Endothelial cell of umbilical vein (primary cell): ENCODE measurements at regions not wholly inside any gene's neighbourhood (a gene's known extent, or its start where the extent isn't known, plus 50 kb on each side); places are given as distances from the start of the nearest gene placed in this dataset.

ENCODE experiments used
- BruUV-seq: library from RNA; stranded (reverse); fragments of 400-500 nt; replicated peaks from 2 replicates; lab custom pipeline; 2021; lab: Mats Ljungman, UMichigan
- CTCF ChIA-PET: fragments of 300-600, 350-600 bp; sonication (Branson Sonifier 250); formaldehyde crosslinking; loops from one replicate; lab custom pipeline; 2021; ENCODE audit warnings: antibody characterized with exemption, inconsistent platforms; lab: Charles Lee
- POLR2A ChIA-PET: fragments of 300-600, 350-600 bp; sonication (Branson Sonifier 250); formaldehyde crosslinking; loops from one replicate; lab custom pipeline; 2021; ENCODE audit warnings: antibody characterized with exemption, inconsistent platforms; lab: Charles Lee
- DNase-seq: peaks from one replicate; pipeline ENCODE4 v3.0.0-alpha.2; 2011; ENCODE audit warnings: low read depth, low spot score
- FAIRE-seq: peaks from 2 replicates; lab custom pipeline; 2011; peaks lifted over from hg19 to GRCh38; lab: Jason Lieb, UNC
- H2AFZ ChIP-seq: 2 replicates; pipeline ENCODE4 v1.6.0; 2012; ENCODE audit warnings: low read depth, low read length, control low read depth, inconsistent platforms
- H3K27ac ChIP-seq: 2 replicates; pipeline ENCODE4 v1.5.1; 2011; ENCODE audit warnings: low read depth, mild to moderate bottlenecking, control low read depth, low read length, moderate library complexity; ENCODE audit not compliant: insufficient read depth
- H3K27me3 ChIP-seq, 2 experiments: 2 replicates each; pipeline versions ENCODE4 v1.6.0 to v1.6.1; 2011; ENCODE audit warnings: low read length in 2 of 2, mixed read lengths in 1 of 2; ENCODE audit not compliant: control insufficient read depth in 2 of 2, insufficient read depth in 2 of 2
- H3K36me3 ChIP-seq, 2 experiments: 2 replicates in 1 of 2; 3 replicates in 1 of 2; pipeline ENCODE4 v1.5.1; 2011; ENCODE audit warnings: low read length in 2 of 2, mild to moderate bottlenecking in 1 of 2, moderate library complexity in 1 of 2; ENCODE audit not compliant: control insufficient read depth in 2 of 2, insufficient read depth in 2 of 2; ENCODE audit errors: extremely low read depth in 1 of 2
- H3K4me1 ChIP-seq: 3 replicates; pipeline ENCODE4 v1.5.1; 2011; ENCODE audit warnings: mild to moderate bottlenecking, low read length; ENCODE audit not compliant: control insufficient read depth, insufficient read depth; ENCODE audit errors: extremely low read depth
- H3K4me2 ChIP-seq: 2 replicates; pipeline ENCODE4 v1.6.1; 2011; ENCODE audit warnings: low read length, control low read depth, mixed read lengths; ENCODE audit not compliant: insufficient read depth
- H3K4me3 ChIP-seq, 3 experiments: fragments of 200-600 bp in 1 of 3; sonication (generic), shearing (Covaris generic) in 1 of 3; replicated peaks in 1 of 3; 2 replicates each; pipeline ENCODE4 v1.5.1; 2011 to 2016; ENCODE audit warnings: control low read depth in 3 of 3, low read length in 3 of 3, mild to moderate bottlenecking in 2 of 3, inconsistent platforms in 1 of 3, low read depth in 1 of 3, moderate library complexity in 1 of 3; ENCODE audit not compliant: insufficient read depth in 1 of 3
- H3K79me2 ChIP-seq: 2 replicates; pipeline ENCODE4 v1.6.0; 2012; ENCODE audit warnings: low read length, inconsistent platforms; ENCODE audit not compliant: control insufficient read depth, insufficient read depth
- H3K9ac ChIP-seq: replicated peaks from 2 replicates; pipeline ENCODE3; 2011; ENCODE audit warnings: low read length, control low read depth; ENCODE audit not compliant: insufficient read depth; ENCODE audit errors: extremely low read depth
- H3K9me1 ChIP-seq: replicated peaks from 3 replicates; pipeline ENCODE4 v1.6.0; 2011; ENCODE audit warnings: mild to moderate bottlenecking, low read length; ENCODE audit not compliant: control insufficient read depth, insufficient read depth; ENCODE audit errors: extremely low read depth
- H3K9me3 ChIP-seq: replicated peaks from 2 replicates; pipeline ENCODE4 v1.5.1; 2012; ENCODE audit warnings: low read length, inconsistent platforms; ENCODE audit not compliant: control insufficient read depth, insufficient read depth
- H4K20me1 ChIP-seq: replicated peaks from 2 replicates; pipeline ENCODE3; 2011; ENCODE audit warnings: mild to moderate bottlenecking, low read length; ENCODE audit not compliant: control insufficient read depth, insufficient read depth; ENCODE audit errors: extremely low read depth
- FOS ChIP-seq: IDR thresholded peaks from 2 replicates; pipeline ENCODE4 v1.6.1; 2011; ENCODE audit warnings: mild to moderate bottlenecking, low read length, moderate library complexity, borderline replicate concordance; ENCODE audit not compliant: insufficient read depth
- JUN ChIP-seq: IDR thresholded peaks from 2 replicates; pipeline ENCODE4 v1.6.1; 2011; ENCODE audit warnings: borderline replicate concordance, low read depth; ENCODE audit not compliant: insufficient read length, insufficient read depth
- POLR2A ChIP-seq: IDR thresholded peaks from 2 replicates; pipeline ENCODE4 v1.6.1; 2012; ENCODE audit warnings: low read depth, mild to moderate bottlenecking, control low read depth, low read length
- dilution Hi-C: fragments of 300-500 bp; cut with MboI; formaldehyde crosslinking; loops from one replicate; pipeline ENCODE4 v1.15.0; 2019; ENCODE audit warnings: low sequenced_read_pairs; ENCODE audit not compliant: extremely low pct_ligation_motif_present
- intact Hi-C: fragments of 100-400 bp; cut with micrococcal nuclease; formaldehyde crosslinking; loops from one replicate; pipeline ENCODE4 v1.10.0; 2022
- TF ChIP-seq, protein P1 (sequence below), 2 donors: IDR thresholded peaks; 1 replicate in 1 of 2; 2 replicates in 1 of 2; pipeline ENCODE4 v1.5.1; 2011; ENCODE audit warnings: low read length in 2 of 2, mild to moderate bottlenecking in 2 of 2, moderate library complexity in 2 of 2, control low read depth in 1 of 2, inconsistent platforms in 1 of 2, low read depth in 1 of 2; ENCODE audit not compliant: insufficient read depth in 1 of 2; ENCODE audit errors: extremely low read depth in 1 of 2

DNA sequence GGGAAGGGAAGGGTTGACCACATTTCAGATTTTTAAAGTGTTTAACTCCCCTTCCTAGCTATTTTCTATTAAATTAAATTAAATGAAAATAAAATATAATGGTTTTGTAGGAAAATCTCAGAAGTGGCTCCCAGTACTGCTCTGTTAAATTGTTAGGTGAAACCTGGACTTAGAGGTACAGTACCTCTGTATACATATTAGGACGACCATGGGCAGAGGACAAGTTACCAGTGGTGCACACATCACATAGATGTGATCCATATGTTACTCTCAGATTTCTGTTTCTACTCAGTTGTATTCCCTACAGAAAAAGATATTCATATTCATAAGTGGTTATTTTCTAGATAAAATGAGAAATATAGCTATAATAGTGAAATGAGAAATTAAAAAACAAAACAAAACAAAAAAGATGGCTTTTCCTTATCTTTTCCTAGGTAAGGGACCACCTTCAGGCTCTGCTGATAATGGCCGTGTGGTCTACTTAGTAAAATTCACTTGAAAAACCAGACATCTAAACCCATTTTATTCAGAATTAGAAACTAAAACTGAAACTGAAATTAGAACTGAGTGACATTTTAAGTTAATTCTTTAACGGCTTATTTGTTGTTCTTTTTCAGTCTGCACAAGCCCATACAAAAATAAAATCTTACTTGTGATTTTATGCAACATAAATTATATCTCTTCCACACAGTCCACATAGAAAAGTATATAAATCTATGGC is 832.5 kb upstream of the CHAC2 start:
- intact Hi-C loops (no loop called here), dilution Hi-C loops (no loop called here)
- no peak overlapping the region for H3K4me2 ChIP-seq
- BruUV-seq = no TSS peak
- TF ChIP-seq, protein P1, sequence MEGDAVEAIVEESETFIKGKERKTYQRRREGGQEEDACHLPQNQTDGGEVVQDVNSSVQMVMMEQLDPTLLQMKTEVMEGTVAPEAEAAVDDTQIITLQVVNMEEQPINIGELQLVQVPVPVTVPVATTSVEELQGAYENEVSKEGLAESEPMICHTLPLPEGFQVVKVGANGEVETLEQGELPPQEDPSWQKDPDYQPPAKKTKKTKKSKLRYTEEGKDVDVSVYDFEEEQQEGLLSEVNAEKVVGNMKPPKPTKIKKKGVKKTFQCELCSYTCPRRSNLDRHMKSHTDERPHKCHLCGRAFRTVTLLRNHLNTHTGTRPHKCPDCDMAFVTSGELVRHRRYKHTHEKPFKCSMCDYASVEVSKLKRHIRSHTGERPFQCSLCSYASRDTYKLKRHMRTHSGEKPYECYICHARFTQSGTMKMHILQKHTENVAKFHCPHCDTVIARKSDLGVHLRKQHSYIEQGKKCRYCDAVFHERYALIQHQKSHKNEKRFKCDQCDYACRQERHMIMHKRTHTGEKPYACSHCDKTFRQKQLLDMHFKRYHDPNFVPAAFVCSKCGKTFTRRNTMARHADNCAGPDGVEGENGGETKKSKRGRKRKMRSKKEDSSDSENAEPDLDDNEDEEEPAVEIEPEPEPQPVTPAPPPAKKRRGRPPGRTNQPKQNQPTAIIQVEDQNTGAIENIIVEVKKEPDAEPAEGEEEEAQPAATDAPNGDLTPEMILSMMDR (IDR thresholded peaks at IDR 0.05; ENCODE audit: extremely low read depth in 1 of 2, insufficient read depth in 1 of 2, low read depth in 1 of 2, low read length in 2 of 2) = no peak
- FAIRE-seq = no peak
- no peak overlapping the region for H3K4me3 ChIP-seq
- no peak overlapping the region for H3K27ac ChIP-seq
- H2AFZ ChIP-seq = no peak overlapping the region
- peaks cover 2% of the 10 kb centered on the region for H3K4me1 ChIP-seq
- no peaks in the 10 kb centered on the region for H3K9me3 ChIP-seq
- no peak for DNase-seq
- no peaks in the 10 kb centered on the region for H3K36me3 ChIP-seq
- no peaks in the 10 kb centered on the region for H3K27me3 ChIP-seq
- no peak overlapping the region for H3K9ac ChIP-seq
- CTCF ChIA-PET = no interaction called here
- POLR2A ChIA-PET = no interaction called here
- H3K9me1 ChIP-seq = no peaks in the 10 kb centered on the region
- no peaks in the 10 kb centered on the region for H4K20me1 ChIP-seq
- no peaks in the 10 kb centered on the region for H3K79me2 ChIP-seq

DNA sequence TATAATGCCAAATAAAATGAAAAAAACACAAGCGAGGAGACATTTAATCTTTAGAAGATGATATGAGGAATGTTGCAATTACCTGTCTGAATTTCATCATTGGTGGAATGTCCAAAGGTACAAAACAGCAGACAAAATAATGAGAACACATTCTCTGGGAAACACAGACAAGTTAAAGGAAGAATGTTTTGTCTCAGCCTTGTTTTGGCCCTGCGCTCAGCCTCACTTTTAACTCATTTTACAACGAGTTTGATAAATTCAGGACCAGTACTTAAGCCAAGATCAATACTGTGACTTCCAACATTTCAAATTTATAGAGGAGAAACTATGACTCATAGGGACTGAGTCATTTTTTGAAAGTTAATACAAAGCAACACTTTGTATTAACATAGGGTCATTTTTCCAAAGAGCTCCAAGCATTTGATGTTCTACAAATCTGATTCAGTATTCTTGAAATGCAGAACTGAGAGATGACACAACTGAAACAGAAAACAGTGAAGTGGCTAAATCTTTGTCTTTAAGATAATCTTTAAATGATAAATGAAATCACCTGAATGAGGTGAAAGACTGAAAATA is 833.2 kb upstream of the CHAC2 start:
- no peak for FAIRE-seq
- Histone ChIP-seq H3K4me2 (no peak overlapping the region), H3K4me1 (peaks cover 2% of the 10 kb centered on the region), H3K79me2 (no peaks in the 10 kb centered on the region), H3K9me1 (no peaks in the 10 kb centered on the region), H3K9ac (no peak overlapping the region), H3K4me3 (no peak overlapping the region), H3K27me3 (no peaks in the 10 kb centered on the region), H2AFZ (no peak overlapping the region), H3K27ac (no peak overlapping the region), H3K9me3 (no peaks in the 10 kb centered on the region), H3K36me3 (no peaks in the 10 kb centered on the region), H4K20me1 (no peaks in the 10 kb centered on the region)
- dilution Hi-C loops (no loop called here), intact Hi-C loops (no loop called here)
- TF ChIP-seq POLR2A = no peak
- peak; percentile 84 for TF ChIP-seq FOS
- TF ChIP-seq JUN = peak; percentile 81
- POLR2A ChIA-PET = no interaction called here
- CTCF ChIA-PET = no interaction called here
- DNase-seq = peak; percentile 85
- no TSS peak for BruUV-seq
